Hepatocyte (in vitro differentiated cells): ENCODE measurements at regions not wholly inside any gene's neighbourhood (a gene's known extent, or its start where the extent isn't known, plus 50 kb on each side); places are given as distances from the start of the nearest gene placed in this dataset.

ENCODE experiments used
- EZH2 ChIP-seq: fragments of 200-600 bp; sonication (generic); IDR thresholded peaks from 2 replicates; pipeline ENCODE4 v1.6.1; 2016; ENCODE audit warnings: antibody characterized with exemption, mild to moderate bottlenecking, borderline replicate concordance
- TF ChIP-seq, protein P1 (sequence below): fragments of 200-600 bp; sonication (generic); IDR thresholded peaks from 2 replicates; pipeline ENCODE4 v1.5.1; 2016; ENCODE audit warnings: antibody characterized with exemption, mild to moderate bottlenecking; ENCODE audit not compliant: poor library complexity

DNA sequence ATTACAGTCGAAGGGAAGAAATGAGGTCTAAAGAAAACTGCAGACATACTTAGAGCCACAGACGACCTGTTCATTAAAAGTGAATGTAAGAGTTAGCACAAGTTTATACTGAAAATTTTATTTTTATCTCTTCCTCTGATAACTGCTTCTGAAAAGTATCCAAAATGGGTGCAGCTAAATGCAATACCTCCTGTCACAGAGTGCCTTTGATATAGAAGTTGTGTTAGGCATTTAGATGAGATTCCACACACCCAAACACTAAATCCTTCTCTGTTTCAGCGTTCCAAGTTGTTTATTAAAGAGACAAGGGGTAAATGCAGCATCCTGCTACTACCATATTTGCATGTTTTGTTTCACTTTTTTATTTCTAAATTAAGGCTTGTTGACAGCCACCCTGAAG is 214.7 kb upstream of the TSHZ2 start:
- TF ChIP-seq, protein P1, sequence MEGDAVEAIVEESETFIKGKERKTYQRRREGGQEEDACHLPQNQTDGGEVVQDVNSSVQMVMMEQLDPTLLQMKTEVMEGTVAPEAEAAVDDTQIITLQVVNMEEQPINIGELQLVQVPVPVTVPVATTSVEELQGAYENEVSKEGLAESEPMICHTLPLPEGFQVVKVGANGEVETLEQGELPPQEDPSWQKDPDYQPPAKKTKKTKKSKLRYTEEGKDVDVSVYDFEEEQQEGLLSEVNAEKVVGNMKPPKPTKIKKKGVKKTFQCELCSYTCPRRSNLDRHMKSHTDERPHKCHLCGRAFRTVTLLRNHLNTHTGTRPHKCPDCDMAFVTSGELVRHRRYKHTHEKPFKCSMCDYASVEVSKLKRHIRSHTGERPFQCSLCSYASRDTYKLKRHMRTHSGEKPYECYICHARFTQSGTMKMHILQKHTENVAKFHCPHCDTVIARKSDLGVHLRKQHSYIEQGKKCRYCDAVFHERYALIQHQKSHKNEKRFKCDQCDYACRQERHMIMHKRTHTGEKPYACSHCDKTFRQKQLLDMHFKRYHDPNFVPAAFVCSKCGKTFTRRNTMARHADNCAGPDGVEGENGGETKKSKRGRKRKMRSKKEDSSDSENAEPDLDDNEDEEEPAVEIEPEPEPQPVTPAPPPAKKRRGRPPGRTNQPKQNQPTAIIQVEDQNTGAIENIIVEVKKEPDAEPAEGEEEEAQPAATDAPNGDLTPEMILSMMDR, result no peak
- no peak for TF ChIP-seq EZH2
